T-helper 17 cell (primary cell): ENCODE measurements at regions not wholly inside any gene's neighbourhood (a gene's known extent, or its start where the extent isn't known, plus 50 kb on each side); places are given as distances from the start of the nearest gene placed in this dataset.

ENCODE experiments used
- ATAC-seq: fragments of 150-1000 bp; cut with Tn5 transposase; 2 replicates; pipeline ENCODE4 v1.10.0; 2021; ENCODE audit warnings: mild to moderate bottlenecking, moderate library complexity
- DNase-seq, 3 donors: peaks; one replicate each; pipeline versions ENCODE4 v3.0.0 to v3.0.0-alpha.2; 2020 to 2021
- H3K9me3 ChIP-seq: one replicate; pipeline ENCODE4 v1.7.0; 2013; ENCODE audit warnings: low read length, mild to moderate bottlenecking; ENCODE audit not compliant: control insufficient read depth, poor library complexity, severe bottlenecking
- H3K27ac Mint-ChIP-seq: one replicate; pipeline ENCODE4 v1.8.0; 2022; ENCODE audit warnings: mild to moderate bottlenecking, moderate library complexity, mixed read lengths
- H3K27me3 Mint-ChIP-seq: one replicate; pipeline ENCODE4 v1.8.0; 2022; ENCODE audit warnings: mixed read lengths
- H3K36me3 Mint-ChIP-seq: one replicate; pipeline ENCODE4 v1.8.0; 2022; ENCODE audit warnings: low read depth, mixed read lengths
- H3K4me1 Mint-ChIP-seq: one replicate; pipeline ENCODE4 v1.8.0; 2022; ENCODE audit warnings: mild to moderate bottlenecking, mixed read lengths
- H3K4me3 Mint-ChIP-seq: one replicate; pipeline ENCODE4 v1.8.0; 2022; ENCODE audit warnings: mild to moderate bottlenecking, moderate library complexity, mixed read lengths

DNA sequence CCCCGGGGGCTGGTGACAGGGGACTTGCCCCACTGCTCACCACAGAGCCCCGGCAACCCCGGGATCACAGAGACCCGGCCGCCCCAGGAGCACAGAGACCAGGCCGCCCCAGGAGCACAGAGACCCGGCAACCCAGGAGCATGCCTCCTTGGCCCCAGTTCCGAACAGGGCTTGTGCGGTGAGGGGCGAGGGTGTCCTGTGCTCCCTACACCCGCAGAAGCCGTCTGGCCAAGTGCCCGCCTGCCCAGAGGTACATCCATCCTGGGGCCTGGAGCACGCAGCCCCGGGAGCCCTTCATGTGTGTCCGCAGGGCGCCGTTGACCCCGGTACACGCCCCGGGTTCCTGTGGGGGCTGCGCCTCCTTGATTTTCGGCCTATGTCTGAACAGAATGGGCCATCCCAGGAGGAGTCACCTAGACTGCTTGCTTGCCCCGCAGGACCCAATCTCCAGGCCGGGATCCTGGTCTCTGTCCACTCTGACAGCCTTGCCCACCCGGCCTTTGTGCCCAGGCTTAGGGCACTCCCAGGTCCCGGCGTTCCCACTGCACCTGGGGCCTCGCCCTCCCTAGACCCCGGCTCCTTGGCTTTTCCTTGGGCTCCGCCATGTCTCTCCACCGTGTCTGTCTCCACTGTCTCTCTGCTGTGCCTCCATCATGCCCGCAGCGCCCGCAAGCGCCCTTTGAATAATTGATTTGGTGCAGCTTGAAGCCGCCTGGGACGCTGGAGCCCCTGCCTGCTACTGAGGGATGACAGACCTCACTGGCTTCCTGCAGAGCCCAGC is 219.8 kb downstream of the ERMARD start:
- DNase-seq: peak in 1 of 3 donors; percentile 6
- H3K4me3 Mint-ChIP-seq: no peak overlapping the region
- peaks cover 2% of the 10 kb centered on the region for H3K4me1 Mint-ChIP-seq
- H3K9me3 ChIP-seq: no peaks in the 10 kb centered on the region
- H3K27me3 Mint-ChIP-seq: peaks cover 28% of the 10 kb centered on the region
- no peak overlapping the region for H3K27ac Mint-ChIP-seq
- H3K36me3 Mint-ChIP-seq: no peaks in the 10 kb centered on the region
- no peak for ATAC-seq

DNA sequence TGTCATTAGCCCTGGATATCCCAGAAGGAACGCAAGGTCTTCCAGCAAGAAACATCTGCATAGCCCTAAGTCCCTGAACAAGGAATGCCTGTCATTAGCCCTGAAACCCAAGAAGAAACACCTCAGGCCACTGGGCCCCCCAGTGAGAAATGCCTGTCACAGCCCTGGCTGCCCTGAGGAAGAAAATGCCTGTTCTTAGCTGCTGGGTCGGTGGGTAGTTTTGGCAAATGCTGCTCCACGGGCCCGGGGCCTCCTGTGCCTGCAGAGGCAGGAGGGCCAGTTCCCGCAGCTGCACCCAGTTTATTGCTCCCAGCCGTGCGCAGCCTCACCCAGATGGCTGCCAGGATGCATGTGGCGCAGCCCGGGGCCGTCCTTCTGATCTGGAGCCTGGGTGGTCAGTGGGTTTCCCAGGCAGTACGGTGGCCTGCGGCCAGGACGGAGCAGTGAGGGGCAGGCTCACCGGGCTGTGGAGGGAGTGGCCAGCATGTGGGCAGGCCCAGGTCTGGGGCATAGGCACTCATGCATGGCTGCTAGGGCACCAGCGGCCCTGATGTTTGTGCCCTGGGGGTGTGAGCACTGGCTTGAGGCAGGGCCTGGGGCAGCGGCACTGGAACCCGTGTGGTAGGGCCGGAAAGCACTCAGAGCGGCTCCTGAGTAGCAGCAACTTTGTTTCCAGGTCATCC is 219.0 kb downstream of the ERMARD start:
- no peak for ATAC-seq
- Mint-ChIP-seq H3K4me3 (no peak overlapping the region), H3K27ac (no peak overlapping the region), H3K4me1 (peaks cover 2% of the 10 kb centered on the region), H3K36me3 (no peaks in the 10 kb centered on the region), H3K27me3 (peaks cover 27% of the 10 kb centered on the region)
- peak in 1 of 3 donors; percentile 4 for DNase-seq
- H3K9me3 ChIP-seq: no peaks in the 10 kb centered on the region

DNA sequence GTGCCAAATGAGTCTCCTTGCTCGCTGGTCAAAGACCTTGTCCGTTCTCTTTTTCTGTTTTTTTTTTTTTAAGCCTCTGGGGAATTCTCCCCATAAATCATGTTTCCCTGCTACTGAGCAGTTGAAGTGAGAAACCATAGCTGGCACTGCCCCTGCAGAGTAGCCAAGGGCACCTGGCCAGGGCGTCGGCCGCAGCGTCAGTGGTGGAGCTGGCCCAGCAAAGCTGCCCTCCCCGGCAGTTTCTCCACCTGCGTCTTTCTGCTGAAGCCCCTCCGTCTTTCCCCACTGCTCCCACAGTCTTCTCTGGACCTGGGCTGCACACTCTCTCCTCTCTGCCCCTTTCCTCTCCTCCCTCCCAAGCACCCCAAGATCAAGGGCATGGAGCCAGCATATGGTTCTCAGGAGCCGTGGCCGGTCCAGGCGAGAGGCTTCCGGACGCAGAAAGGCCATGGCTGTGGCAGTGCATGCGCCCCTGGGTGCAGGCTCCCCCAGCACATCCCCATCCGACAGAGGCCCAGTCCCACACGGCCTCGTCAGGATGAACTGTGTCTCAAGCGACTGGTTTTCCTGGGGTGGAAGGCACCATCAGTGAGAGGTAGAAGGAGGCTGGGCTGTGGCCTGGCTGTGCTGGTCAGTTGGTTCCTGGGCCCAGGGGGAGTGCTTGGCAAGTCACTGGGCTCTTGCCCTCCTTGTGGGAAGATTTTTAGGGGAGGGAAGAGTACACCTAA is 218.1 kb downstream of the ERMARD start:
- H3K4me1 Mint-ChIP-seq: peaks cover 8% of the 10 kb centered on the region
- H3K9me3 ChIP-seq: no peaks in the 10 kb centered on the region
- peaks cover 31% of the 10 kb centered on the region for H3K27me3 Mint-ChIP-seq
- no peak overlapping the region for H3K4me3 Mint-ChIP-seq
- no peak for DNase-seq
- no peaks in the 10 kb centered on the region for H3K36me3 Mint-ChIP-seq
- no peak for ATAC-seq
- H3K27ac Mint-ChIP-seq: no peak overlapping the region

DNA sequence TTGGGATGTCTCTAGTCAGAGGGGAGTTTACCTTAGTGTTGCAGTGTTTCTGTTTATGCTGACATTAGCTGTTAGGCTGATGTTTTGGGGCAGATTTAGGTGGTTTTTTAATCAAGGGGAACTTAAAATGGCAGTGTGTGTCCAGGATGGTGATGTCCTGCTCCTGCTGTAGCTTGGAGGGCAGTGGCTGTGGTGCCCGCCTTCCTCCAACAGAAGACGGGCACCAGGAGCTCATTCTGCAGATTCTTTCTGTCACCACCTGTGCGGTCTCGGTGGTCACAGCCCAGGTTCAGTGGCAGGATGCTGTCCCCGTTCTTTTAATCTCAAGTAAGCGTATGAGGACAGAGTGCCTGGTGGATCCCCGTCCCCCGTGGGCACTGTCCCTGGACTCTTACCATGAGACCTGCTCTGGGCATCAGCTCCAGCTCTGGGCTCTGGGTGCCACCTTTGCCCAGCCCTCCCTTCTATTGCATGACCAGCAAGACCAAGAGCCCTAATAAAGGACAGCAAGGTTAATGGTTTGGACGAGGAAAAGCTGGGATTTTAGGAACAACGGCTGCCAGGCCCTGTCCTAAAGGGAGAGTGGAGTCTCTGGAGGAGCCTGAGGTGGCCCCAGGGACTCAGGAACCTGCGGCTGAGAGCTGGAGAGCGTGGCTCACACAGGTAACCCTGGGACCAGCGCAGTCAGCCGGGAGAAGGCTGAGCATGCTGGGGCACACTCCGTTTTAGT is 217.3 kb downstream of the ERMARD start:
- Mint-ChIP-seq H3K4me1 (peaks cover 8% of the 10 kb centered on the region), H3K4me3 (no peak overlapping the region), H3K27ac (no peak overlapping the region), H3K27me3 (peaks cover 30% of the 10 kb centered on the region), H3K36me3 (no peaks in the 10 kb centered on the region)
- DNase-seq (no peak), ATAC-seq (no peak)
- H3K9me3 ChIP-seq: no peaks in the 10 kb centered on the region

DNA sequence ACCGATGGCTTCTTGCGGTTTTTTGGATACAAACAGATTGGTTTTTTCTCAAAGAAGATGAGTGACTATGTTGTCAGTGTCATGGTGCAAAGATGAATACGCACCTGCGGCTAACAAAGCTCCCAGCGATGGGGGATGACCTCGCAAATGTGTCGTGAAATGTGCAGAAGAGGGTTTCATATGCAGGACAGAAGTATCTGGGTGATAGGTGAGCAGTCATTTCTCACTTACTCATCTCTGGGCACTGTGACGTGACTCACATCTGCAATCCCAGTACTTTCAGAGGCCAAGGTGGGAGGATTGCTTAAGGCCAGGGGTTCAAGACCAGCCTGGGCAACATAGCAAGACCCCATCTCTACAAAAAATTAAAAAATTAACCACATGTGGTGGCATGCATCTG is 216.3 kb downstream of the ERMARD start:
- no peaks in the 10 kb centered on the region for H3K36me3 Mint-ChIP-seq
- ATAC-seq: no peak
- no peak for DNase-seq
- peaks cover 8% of the 10 kb centered on the region for H3K4me1 Mint-ChIP-seq
- H3K27me3 Mint-ChIP-seq: peaks cover 36% of the 10 kb centered on the region
- no peak overlapping the region for H3K27ac Mint-ChIP-seq
- no peaks in the 10 kb centered on the region for H3K9me3 ChIP-seq
- H3K4me3 Mint-ChIP-seq: no peak overlapping the region

DNA sequence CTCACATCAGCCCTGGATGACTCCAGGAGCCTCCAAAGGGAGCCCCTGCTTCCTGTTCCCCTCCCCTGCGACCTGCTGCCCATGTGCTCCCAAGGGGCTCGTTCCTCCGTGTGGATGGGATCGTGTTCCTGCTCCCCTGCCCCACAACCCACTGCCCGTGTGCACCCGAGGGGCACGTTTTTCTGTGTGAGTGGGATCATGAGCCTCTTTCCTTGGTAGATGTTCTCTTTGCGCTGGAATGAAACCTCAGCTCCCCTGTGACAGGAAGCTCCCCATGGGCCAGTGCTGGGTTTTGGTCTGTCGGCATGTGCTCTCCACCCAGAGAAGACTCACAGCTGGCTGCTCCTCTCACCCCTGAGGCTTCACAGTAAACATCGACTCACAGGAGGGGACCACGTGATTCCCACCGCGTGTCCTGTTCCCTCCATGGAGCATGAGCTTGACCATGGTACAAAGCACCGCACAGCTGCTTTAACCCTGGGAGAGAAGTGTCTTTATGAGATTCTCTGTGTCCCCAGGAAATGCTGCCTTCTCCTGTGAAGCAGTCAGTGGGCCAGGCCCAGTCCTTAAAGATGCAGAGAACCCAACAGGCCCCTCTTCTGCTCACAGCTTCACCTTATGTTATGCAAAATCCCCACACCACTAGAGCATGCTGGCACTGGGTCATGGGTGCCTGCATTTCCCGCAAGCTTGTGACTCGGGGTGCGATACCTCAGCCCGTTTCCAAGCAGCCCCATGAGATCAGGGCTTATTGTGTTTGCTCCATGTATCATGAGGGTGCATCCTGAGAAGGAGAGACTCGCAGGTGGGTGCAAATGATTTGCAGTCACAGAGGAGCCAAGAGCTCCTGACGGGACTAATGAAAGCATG is 215.1 kb downstream of the ERMARD start:
- Mint-ChIP-seq H3K4me1 (peaks cover 8% of the 10 kb centered on the region), H3K27ac (no peak overlapping the region), H3K4me3 (no peak overlapping the region), H3K27me3 (peaks cover 33% of the 10 kb centered on the region), H3K36me3 (no peaks in the 10 kb centered on the region)
- H3K9me3 ChIP-seq: no peaks in the 10 kb centered on the region
- ATAC-seq (no peak), DNase-seq (peak in 1 of 3 donors; percentile 1)

DNA sequence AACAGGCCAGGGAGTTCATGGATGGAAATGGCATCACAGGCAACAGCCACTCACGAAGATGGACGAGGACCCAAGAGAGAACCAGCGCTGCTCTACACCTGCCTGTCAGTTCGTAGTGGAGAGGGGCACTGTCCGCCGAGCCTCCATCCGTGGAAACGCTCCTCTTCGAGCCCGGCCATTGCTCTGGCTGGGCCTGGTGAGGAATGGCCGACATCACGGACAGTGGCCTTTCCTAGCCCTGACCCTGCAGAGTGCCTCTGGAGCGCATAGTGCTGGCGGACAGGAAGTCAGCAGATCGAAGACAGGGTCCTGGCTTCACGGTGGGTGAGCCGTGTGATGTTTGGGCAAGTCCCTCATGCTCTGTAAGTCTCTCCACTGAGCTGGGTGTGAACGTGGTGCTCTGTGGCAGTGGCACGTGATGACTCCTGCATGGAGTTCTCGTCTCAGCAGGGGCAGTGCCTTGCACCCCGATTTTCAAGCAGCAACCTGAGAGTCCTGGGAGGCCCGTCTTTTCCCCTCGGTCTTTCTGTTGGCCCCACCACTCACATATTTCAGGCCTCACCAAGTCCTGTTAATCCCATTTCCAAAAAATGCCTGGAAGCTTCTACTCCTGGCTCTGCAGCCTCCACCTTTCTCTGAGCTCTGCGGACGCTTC is 214.4 kb downstream of the ERMARD start:
- H3K4me1 Mint-ChIP-seq: peaks cover 11% of the 10 kb centered on the region
- DNase-seq (no peak), ATAC-seq (no peak)
- H3K36me3 Mint-ChIP-seq: no peaks in the 10 kb centered on the region
- no peak overlapping the region for H3K27ac Mint-ChIP-seq
- peaks cover 40% of the 10 kb centered on the region for H3K27me3 Mint-ChIP-seq
- no peaks in the 10 kb centered on the region for H3K9me3 ChIP-seq
- H3K4me3 Mint-ChIP-seq: no peak overlapping the region

DNA sequence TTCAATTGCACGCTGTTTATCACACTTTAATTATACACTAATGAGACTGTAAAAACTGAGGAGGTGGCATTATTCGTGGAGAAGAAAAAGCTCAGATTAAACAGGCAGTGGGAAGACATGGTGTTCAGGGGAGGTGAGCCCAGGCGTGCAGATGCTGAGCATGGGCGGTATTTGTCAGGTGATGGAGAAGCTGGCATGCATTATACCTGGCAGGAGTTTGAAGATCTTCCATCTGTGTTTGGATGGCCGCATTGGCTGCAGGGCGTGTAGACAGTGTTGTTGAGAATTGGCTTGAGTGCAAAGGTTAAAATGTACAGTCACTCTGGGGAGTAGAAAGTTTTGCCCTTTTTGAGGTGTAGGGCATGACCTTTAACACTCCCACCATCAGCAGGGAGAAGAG is 213.8 kb downstream of the ERMARD start:
- Mint-ChIP-seq H3K4me1 (peaks cover 11% of the 10 kb centered on the region), H3K27me3 (peaks cover 41% of the 10 kb centered on the region), H3K27ac (no peak overlapping the region), H3K36me3 (no peaks in the 10 kb centered on the region), H3K4me3 (no peak overlapping the region)
- no peak for DNase-seq
- H3K9me3 ChIP-seq: no peaks in the 10 kb centered on the region
- ATAC-seq: no peak

DNA sequence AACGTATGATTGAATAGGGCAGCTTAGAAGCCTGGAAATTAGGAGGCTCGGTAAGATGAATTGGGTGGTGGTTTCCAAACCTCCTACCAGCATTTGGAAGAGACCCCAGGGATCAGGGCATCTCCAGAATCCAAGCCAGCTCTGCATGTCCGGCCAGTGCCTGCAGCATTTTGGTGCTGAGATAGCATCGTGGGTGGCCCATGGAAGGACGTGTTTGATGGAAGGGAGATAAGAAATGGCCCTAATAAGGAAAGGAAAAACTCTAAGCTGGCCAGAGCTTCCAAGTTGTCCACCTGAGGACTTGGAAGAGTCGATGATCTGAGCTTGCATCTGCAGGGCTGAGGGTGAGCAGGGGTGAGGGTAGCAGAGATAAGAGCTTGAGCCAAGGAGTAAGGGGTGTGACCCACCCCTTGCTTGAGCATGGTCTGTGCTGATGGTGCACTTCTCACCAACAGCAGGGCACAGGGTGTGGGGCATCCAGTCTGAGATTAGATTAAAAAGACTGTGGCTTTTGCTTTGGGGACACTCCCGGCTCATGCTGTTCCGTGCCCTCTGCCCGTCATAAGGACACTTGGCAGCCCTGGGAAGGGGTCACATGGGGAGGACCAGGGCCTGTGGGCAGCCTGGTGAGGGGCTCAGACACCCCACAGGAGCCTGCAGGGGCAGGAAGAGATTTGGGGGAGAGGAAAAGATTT is 213.2 kb downstream of the ERMARD start:
- no peaks in the 10 kb centered on the region for H3K9me3 ChIP-seq
- Mint-ChIP-seq H3K27me3 (peaks cover 44% of the 10 kb centered on the region), H3K36me3 (no peaks in the 10 kb centered on the region), H3K27ac (no peak overlapping the region), H3K4me1 (peaks cover 10% of the 10 kb centered on the region), H3K4me3 (no peak overlapping the region)
- ATAC-seq (no peak), DNase-seq (no peak)

DNA sequence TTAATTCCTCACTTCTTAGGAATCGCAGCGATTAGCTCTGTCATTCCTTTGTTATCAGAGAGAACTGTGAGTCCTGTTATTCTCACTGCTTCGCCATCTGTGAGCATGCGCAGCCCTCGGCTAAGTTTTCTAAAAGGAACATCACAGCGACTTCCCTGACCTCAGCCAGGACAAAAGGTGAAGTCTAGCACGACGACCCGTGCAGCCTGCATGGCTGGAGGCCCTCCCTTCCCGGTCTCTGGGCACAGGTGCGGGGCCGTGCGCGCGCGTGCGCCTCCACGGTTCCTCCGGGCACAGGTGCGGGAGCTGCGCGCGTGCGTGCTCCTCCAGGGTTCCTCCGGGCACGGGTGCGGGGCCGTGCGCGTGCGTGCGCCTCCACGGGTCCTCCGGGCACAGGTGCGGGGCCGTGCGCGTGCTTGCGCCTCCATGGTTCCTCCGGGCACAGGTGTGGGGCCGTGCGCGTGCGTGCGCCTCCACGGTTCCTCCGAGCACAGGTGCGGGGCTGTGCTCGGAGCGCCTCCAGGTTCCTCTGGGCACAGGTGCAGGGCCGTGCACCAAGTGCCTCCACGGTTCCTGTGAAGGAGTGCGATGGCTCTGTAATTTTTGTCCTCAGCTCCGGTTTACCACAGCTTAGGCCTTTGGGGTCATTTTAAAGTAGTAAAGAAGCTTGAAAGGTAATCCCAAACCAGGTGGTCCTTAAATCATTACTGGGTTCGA is 212.3 kb downstream of the ERMARD start:
- Mint-ChIP-seq H3K27me3 (peaks cover 42% of the 10 kb centered on the region), H3K4me3 (no peak overlapping the region), H3K4me1 (peaks cover 8% of the 10 kb centered on the region), H3K27ac (no peak overlapping the region), H3K36me3 (no peaks in the 10 kb centered on the region)
- H3K9me3 ChIP-seq: no peaks in the 10 kb centered on the region
- DNase-seq (no peak), ATAC-seq (no peak)
